NCI-H1417 (cell line): ENCODE measurements at regions not wholly inside any gene's neighbourhood (a gene's known extent, or its start where the extent isn't known, plus 50 kb on each side); places are given as distances from the start of the nearest gene placed in this dataset.

ENCODE experiments used
- DNase-seq, 3 experiments: peaks; one replicate each; lab custom pipeline; 2025; lab: John Stamatoyannopoulos, UW

DNA sequence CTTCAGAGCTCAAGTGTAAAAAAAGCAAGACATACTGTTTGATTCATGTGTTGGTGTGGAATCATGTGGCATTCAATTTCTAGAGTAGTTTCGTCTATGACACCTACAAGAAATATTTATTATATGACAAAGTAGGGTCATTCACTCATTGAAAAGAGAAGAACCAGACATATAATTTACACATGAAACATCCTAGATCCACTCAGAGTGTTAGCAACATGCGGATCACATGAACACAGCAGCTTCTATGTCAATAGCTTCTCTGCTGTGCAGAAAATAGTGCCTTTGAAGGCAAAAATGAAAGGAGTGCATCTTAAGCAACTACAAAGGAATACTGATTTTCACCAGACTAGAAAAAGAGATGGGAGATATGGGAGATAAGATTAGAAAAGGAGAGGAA, 569.8 kb downstream of the RPS29 start:
- no peak for DNase-seq

DNA sequence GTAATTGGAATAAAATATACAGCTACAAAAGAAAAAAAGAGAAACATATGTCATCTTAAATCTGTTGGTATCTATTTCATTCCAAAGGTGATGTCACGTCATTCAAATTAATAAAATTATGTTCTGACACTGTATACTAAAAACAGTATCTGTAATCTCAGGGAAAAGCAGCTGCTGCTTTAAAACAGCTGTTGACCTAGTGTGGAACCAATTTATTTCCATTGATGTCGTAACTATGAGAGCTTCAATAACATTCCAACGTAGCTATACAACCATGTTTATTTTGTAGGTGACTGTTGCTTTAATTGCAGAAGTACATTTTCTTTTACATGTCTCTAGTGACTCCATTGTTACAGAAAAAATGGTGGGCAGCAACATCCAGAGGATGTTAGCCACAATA, 571.7 kb downstream of the RPS29 start:
- no peak for DNase-seq

GRCh38 chr14:49008363-49008762, 577.8 kb downstream of the RPS29 start:
- DNase-seq: no peak

DNA sequence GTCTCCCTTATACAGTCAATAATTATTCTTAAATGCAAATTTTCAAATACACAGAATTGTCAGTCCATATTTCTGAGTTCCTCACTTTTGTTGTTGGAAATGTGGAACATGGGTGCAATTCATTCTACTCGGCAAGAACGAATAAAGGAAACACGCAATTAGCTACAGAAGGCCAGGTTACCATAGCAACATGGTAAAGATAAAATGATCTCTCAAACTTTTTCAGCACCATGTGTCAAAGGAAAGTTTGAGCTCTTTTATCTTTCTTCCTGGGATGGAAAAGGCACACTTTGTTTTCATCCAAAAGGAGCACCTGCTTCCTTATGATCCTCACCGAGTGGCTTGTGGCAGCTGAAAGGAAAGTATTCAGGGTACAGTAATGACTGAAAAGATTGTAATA, 595.0 kb downstream of the RPS29 start:
- no peak for DNase-seq

GRCh38 chr14:48983351-48983888, 602.8 kb downstream of the RPS29 start:
- DNase-seq: peak in 1 of 3 experiments; percentile 33

- no peak for DNase-seq
These were observed 611.2 kb downstream of the RPS29 start for GRCh38 chr14:48974994-48975393.

GRCh38 chr14:48973151-48973550, 613.0 kb downstream of the RPS29 start:
- DNase-seq: no peak

DNA sequence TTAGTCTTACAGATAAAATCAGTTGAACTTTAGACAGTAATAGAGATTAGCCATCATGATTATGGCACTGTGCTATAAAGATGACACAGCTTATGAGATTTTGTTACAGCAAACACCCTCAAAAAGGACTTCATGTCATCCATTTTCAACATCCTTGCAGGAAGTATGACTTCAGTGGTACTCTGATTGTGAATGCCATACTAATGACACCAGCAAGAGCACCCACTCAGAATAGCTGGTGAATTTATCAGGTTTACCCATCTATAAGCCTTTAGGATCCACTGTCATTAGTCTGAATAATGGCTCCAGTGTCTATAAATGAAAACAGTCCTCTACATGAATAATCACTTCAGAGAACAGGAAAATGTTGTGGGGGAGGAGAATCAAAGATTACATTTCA, 615.2 kb downstream of the RPS29 start:
- no peak for DNase-seq

DNA sequence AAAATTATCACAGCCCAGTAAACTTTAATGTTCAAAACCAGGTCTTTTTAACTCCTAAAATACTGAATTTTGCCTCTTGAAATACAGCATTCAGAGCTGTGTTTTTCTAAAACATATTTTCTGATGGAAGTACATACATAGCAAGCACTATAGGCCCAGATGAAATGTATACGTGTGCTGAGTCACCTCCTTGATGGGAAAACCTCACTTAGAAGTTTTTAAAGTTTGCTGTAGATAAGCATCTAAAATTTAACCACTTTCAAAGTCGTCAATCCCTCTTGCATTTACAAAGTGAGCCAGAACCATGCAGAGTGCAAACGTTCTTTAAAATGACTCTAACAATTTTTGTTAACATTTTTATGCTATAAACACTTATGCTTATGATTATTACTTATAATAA, 618.8 kb downstream of the RPS29 start:
- DNase-seq: no peak

DNA sequence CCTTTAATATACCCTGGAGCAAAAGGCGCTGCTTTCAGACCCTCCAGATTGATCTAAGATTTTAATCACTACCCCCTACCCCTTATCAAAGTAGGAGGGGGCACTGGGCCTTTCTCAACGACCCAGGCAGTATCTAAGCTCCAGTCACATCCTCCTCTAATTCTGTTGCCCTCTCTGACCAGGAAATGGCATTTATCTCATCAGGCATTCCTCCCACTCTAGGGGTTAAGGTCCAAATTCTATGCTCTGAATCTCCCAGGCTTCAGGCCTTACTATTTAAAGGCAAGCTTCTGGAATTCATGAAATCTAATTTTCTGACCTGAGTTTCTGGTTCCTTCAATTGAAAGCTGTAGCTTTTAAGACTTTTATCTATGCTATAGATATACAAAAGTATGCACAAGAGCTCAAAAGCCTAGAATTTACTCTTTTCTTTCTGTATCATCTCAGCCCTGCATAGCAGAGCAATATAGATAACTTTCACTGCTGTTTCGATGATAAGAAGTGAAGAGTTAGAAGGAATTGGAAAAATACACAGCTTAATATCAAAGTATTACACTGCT, 622.9 kb downstream of the RPS29 start:
- DNase-seq: no peak

- no peak for DNase-seq
These were observed 628.7 kb downstream of the RPS29 start for GRCh38 chr14:48957486-48957885.

DNA sequence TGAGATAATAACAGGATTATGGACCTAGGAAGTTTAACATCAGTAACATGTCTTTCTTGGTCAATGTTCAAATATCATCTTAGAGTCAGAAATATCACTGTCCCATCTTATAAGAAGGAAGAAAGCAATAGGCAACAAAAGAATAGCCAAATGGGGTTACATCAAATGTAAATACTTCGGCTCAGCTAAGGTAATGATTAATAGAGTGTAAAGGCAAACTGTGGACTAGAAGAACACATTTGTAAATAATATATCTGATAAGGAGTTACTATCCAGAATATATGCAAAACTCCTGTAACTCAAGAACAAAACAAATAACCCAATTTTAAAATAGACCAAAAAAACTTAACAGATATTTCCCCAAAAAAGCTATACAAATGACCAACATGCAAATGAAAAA, 630.3 kb downstream of the RPS29 start:
- no peak for DNase-seq

DNA sequence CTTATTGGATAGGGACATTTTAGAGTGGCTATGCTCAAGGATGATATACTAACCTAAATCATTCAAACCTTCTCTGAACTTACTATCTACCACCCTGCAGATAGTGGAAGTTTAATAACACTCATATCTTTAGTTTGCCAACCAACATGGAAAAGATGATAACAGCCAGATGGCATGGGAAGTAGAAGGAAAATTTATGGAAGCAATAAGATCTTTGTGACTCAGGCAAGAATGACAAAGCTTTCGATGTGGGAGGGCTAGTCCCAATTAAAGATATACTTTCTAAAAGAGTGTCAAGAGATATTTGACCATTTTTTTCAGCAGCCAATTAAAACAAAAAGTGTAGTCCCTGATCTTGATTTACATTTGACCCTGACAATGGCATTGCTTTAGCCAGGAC, 631.7 kb downstream of the RPS29 start:
- DNase-seq: no peak

GRCh38 chr14:48944809-48945208, 641.4 kb downstream of the RPS29 start:
- no peak for DNase-seq

DNA sequence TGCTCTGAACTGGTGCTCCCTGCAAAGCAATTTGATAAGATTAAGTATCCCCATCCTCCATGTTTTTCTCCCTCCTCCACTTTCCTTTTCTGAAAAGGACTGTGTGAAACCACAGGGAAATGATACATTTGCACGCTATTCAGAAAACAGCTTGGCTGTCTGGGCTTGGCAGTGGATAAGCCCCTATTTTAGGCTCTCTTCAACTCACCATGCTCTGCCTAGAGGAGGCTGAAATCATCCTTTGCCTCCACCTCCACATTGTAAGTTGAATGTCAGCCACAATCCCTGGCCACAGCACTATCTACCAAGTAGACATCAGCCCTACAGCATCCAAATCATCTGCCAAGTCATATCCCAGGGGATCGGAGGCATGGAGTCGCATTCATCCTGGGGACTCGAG, 642.3 kb downstream of the RPS29 start:
- DNase-seq: no peak

DNA sequence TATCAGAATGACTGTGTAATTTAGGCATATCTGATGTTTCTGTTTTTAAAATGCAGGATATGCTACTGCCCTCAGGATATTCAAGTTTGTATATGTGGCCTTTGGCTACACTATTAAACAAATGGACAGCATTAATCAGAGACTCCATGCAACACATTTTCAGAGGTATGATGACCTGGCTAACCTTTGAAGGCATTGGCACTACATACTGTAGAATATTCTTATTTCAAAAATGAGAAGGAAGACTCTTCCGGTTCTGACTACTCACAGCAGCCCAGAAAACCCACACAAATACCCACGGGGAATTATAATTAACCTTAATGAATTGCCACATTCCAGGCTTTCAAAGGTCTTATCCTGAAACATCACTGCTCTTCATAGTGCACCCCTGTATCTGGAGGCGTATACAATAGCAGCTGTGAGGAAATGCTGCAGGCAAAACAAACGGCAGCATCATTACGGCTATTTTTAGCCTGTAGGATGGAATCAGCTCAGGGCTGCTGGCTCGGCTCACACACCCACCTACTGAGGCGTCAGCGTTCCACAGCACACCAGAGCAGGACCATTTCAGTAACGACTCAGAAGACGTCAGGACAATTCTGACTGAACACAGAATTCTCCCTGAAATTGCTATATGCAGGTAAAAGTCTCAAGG, 648.5 kb downstream of the RPS29 start:
- DNase-seq: peak in 2 of 3 experiments; percentile 1 to 8

DNA sequence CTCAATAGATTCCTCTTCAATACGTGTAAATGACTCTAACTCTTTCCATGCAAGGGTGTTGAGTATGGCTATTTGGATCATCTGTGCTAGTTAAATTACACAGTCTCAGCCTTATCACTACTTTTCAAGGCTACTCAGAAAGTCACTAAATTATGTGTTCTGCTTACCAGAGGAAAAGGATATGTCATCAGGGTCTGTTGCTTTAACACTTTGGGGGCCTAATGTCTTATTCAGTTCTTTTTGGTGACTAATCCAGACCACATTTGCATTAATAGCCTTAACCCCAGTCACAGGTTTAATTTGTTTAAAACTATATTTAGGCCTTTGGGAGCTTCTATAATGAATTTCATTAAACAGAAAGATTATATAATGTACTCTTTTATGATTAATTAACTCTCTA, 649.3 kb downstream of the RPS29 start:
- DNase-seq: no peak

GRCh38 chr14:48936362-48936761, 649.8 kb downstream of the RPS29 start:
- no peak for DNase-seq

DNA sequence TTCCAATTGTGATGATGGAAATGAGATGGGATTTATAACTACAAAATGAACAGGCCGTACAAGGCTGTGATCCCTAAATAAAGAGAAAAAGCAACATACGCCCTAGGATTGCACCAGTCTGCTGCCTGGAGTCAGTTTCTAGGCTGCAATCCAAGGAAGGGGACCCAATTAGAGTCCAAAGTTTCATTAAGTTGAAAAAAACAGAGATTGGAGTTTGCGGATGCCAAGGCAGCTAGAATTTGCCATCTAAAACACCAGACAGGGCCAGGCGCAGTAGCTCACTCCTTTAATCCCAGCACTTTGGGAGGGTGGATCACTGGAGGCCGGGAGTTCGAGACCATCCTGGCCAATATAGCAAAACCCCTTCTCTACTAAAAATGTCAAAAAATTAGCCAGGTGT, 661.0 kb downstream of the RPS29 start:
- DNase-seq: no peak

DNA sequence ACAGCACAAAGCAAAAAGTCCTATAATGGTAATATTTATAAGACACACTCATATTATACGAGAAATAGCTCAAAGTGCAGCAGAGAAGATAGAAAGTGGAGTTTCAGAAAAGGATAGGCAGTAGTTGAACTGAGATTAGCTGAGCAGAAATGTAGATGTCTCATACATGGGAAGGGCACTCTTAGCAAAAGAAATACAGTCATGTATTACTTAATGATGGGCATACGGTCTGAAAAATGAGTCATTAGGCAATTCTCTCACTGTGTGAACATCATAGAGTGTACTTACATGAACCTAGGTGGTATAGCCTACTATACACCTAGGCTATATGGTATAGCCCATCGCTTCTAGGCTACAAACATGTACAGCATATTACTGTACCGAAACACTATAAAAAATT, 671.3 kb downstream of the RPS29 start:
- DNase-seq: no peak

GRCh38 chr14:48914382-48914781, 671.8 kb downstream of the RPS29 start:
- DNase-seq: no peak

GRCh38 chr14:48900565-48900964, 685.6 kb downstream of the RPS29 start:
- no peak for DNase-seq

DNA sequence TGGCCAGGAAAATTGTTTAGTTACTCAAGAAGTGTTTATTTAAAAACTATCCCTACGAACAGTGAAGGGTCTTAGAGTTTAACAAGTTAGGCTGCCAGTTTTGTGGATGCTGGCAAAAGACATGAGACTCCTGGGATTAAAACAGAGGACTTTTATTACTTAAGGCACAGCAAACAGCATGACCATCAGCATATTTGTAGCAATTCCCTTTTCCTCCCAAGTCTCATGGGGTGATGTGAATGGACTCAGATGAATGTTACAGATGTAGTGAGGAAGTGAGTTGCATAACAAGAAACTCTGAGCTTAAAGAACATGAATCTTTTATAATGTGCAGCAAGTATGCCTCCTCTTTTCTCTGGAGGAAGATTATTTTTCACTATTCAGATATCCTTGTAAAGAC, 695.8 kb downstream of the RPS29 start:
- no peak for DNase-seq

DNA sequence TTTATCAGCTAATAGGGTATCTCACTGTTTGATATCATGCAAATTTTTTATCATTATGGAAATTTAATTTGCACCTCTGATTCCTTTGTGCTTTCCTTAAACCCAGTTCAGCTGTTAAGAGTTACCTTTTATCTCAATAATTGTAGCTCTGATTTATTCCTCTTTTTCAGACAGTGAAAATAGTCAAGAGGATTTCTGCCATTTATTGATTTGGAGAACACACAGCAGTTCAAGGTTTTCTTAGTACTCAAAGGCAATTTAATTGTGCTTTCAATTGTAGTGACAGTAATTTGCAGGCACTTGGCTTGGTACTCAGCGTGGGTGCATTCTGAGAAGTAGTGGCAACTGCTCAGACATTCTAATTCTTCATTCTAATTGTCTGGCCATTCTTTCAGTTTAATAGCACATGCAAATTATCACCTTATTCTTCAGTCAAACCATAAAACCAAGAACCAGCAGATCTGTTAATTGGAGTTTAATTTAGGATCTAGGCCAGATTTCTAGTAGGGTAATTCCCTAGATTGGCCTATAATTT, 709.3 kb downstream of the RPS29 start:
- DNase-seq: peak; percentile 2 to 71 (median 4)
